ENCODE measurements at regions not wholly inside any gene's neighbourhood (a gene's known extent, or its start where the extent isn't known, plus 50 kb on each side); places are given as distances from the start of the nearest gene placed in this dataset.

- TF ChIP-seq POLR2A (IDR thresholded peaks at IDR 0.05) (no peak), CTCF (IDR thresholded peaks at IDR 0.05) (no peak)
- DNase-seq = no peak
- intact Hi-C loops (cut with DNase I; ENCODE audit: low total_unique reads) = no loop called here
- no peaks in the 10 kb centered on the region for H3K4me1 ChIP-seq
- peaks cover 0 to 3% of the 10 kb centered on the region in 2 donors for H3K9me3 ChIP-seq
- no peak overlapping the region for H3K4me3 ChIP-seq
- H3K27me3 ChIP-seq = no peaks in the 10 kb centered on the region
- no peak overlapping the region for H3K27ac ChIP-seq
- no peaks in the 10 kb centered on the region for H3K36me3 ChIP-seq
Measured at GRCh38 chr4:137934911-137935310, 307.2 kb downstream of the SLC7A11 start.

- Histone ChIP-seq H3K9me3 (no peaks in the 10 kb centered on the region), H3K27ac (no peak overlapping the region), H3K4me1 (no peaks in the 10 kb centered on the region), H3K27me3 (no peaks in the 10 kb centered on the region), H3K36me3 (no peaks in the 10 kb centered on the region), H3K4me3 (no peak overlapping the region)
- DNase-seq = no peak
- intact Hi-C loops (cut with DNase I; ENCODE audit: low total_unique reads) = no loop called here
- TF ChIP-seq CTCF (IDR thresholded peaks at IDR 0.05) (no peak), POLR2A (IDR thresholded peaks at IDR 0.05) (no peak)
Measured at GRCh38 chr4:137934046-137934445, 308.1 kb downstream of the SLC7A11 start.

GRCh38 chr4:137927972-137928371 lies 314.2 kb downstream of the SLC7A11 start:
- no peak overlapping the region for H3K27ac ChIP-seq
- intact Hi-C loops (cut with DNase I; ENCODE audit: low total_unique reads) = no loop called here
- TF ChIP-seq CTCF (IDR thresholded peaks at IDR 0.05) = no peak
- TF ChIP-seq POLR2A (IDR thresholded peaks at IDR 0.05) = no peak
- no peaks in the 10 kb centered on the region for H3K27me3 ChIP-seq
- no peaks in the 10 kb centered on the region for H3K4me1 ChIP-seq
- no peak overlapping the region for H3K4me3 ChIP-seq
- no peaks in the 10 kb centered on the region for H3K9me3 ChIP-seq
- DNase-seq = no peak
- H3K36me3 ChIP-seq = no peaks in the 10 kb centered on the region

- H3K36me3 ChIP-seq = no peaks in the 10 kb centered on the region
- H3K4me3 ChIP-seq = no peak overlapping the region
- no peak overlapping the region for H3K27ac ChIP-seq
- intact Hi-C loops (cut with DNase I; ENCODE audit: low total_unique reads) = no loop called here
- no peaks in the 10 kb centered on the region for H3K27me3 ChIP-seq
- no peaks in the 10 kb centered on the region for H3K9me3 ChIP-seq
- DNase-seq = no peak
- H3K4me1 ChIP-seq = no peaks in the 10 kb centered on the region
- TF ChIP-seq CTCF (IDR thresholded peaks at IDR 0.05) = no peak
Measured at GRCh38 chr4:137923494-137923893, 318.7 kb downstream of the SLC7A11 start.

- Histone ChIP-seq H3K36me3 (no peaks in the 10 kb centered on the region), H3K27ac (no peak overlapping the region), H3K27me3 (no peaks in the 10 kb centered on the region), H3K4me3 (no peak overlapping the region), H3K4me1 (no peaks in the 10 kb centered on the region), H3K9me3 (no peaks in the 10 kb centered on the region)
- TF ChIP-seq POLR2A (IDR thresholded peaks at IDR 0.05) (no peak), CTCF (IDR thresholded peaks at IDR 0.05) (no peak)
- no peak for DNase-seq
- intact Hi-C loops (cut with DNase I; ENCODE audit: low total_unique reads) = no loop called here
Measured at GRCh38 chr4:137922721-137923120, 319.4 kb downstream of the SLC7A11 start.
